Adrenal gland (tissue), 5 donors: ENCODE measurements at regions not wholly inside any gene's neighbourhood (a gene's known extent, or its start where the extent isn't known, plus 50 kb on each side); places are given as distances from the start of the nearest gene placed in this dataset.

Experiments used
- POLR2A ChIP-seq, 2 donors: fragments of 450-650 bp; IDR thresholded peaks; one replicate each; pipeline ENCODE4 v1.6.1; 2017; ENCODE audit warnings: antibody characterized with exemption in 2 of 2, mild to moderate bottlenecking in 2 of 2, moderate library complexity in 1 of 2
- TF ChIP-seq, protein P1 (sequence below), 6 experiments: fragments of 450-650 bp in 4 of 6; fragments of 200-600 bp in 2 of 6; sonication (generic) in 1 of 6; IDR thresholded peaks; 1 replicate in 5 of 6; 2 replicates in 1 of 6; pipeline versions ENCODE4 v1.5.1 to v1.8.0; 2016 to 2021; ENCODE audit warnings: antibody characterized with exemption in 6 of 6, mild to moderate bottlenecking in 2 of 6, moderate library complexity in 1 of 6
- donor health status: DM: no; HTN: no; CAD: no.

GRCh38 chr1:5012249-5012648 is 357.8 kb downstream of the AJAP1 start:
- TF ChIP-seq POLR2A (IDR thresholded peaks at IDR 0.05) = no peak
- TF ChIP-seq, protein P1, sequence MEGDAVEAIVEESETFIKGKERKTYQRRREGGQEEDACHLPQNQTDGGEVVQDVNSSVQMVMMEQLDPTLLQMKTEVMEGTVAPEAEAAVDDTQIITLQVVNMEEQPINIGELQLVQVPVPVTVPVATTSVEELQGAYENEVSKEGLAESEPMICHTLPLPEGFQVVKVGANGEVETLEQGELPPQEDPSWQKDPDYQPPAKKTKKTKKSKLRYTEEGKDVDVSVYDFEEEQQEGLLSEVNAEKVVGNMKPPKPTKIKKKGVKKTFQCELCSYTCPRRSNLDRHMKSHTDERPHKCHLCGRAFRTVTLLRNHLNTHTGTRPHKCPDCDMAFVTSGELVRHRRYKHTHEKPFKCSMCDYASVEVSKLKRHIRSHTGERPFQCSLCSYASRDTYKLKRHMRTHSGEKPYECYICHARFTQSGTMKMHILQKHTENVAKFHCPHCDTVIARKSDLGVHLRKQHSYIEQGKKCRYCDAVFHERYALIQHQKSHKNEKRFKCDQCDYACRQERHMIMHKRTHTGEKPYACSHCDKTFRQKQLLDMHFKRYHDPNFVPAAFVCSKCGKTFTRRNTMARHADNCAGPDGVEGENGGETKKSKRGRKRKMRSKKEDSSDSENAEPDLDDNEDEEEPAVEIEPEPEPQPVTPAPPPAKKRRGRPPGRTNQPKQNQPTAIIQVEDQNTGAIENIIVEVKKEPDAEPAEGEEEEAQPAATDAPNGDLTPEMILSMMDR (IDR thresholded peaks at IDR 0.05) = no peak
